HS-5 (cell line): ENCODE measurements at regions not wholly inside any gene's neighbourhood (a gene's known extent, or its start where the extent isn't known, plus 50 kb on each side); places are given as distances from the start of the nearest gene placed in this dataset.

Experiments used
- DNase-seq: peaks from one replicate; pipeline ENCODE4 v3.0.0-alpha.2; 2012; ENCODE audit warnings: low read depth

- DNase-seq: peak; percentile 92
These were observed 149.0 kb upstream of the FST start for GRCh38 chr5:53331463-53331862.

- peak; percentile 64 for DNase-seq
These were observed 147.3 kb upstream of the FST start for GRCh38 chr5:53333160-53333559.

DNA sequence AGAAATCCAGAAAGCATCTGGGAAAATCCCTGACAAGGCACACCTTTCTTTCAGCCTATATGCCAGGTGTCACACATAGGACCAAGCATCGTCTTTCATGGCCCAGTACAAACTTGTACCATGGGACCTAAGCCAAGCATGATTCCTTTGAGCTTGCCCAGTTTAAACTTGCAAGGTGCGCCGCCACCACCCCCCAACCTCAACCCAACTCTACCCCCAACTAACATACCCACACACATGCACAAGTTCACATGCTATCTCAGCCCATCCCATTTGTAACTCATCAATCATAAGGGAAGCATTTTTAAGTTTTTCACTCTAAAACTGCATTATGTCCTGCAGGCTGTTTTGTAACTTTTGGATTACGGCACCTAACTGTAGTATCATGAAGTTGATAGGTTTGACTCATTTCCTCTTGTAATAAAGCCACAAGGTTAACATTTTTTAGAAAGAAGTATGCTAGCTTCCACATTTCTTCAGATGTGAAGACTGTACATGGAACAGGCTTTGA, 145.9 kb upstream of the FST start:
- peak; percentile 74 for DNase-seq

GRCh38 chr5:53335115-53335514, 145.3 kb upstream of the FST start:
- DNase-seq: no peak

DNA sequence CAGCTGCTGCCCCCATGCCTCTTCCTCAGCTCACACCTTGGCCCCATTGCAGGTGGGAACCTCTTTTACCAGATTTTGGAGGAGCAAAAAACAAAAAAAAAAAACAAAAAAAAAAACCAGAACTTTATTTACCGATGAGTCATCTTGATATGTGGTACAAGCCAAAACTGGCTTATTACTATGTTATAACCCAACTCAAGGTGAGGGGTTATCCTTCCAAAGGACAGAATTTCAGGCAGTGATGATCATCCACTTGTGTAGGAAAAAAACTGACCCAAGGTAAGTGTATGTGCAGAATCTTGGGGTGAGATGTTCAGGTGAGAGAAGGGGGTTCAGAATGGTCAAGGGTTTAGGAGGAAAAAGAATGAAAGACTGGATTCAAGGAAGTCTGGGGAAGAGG, 142.6 kb upstream of the FST start:
- DNase-seq: no peak

DNA sequence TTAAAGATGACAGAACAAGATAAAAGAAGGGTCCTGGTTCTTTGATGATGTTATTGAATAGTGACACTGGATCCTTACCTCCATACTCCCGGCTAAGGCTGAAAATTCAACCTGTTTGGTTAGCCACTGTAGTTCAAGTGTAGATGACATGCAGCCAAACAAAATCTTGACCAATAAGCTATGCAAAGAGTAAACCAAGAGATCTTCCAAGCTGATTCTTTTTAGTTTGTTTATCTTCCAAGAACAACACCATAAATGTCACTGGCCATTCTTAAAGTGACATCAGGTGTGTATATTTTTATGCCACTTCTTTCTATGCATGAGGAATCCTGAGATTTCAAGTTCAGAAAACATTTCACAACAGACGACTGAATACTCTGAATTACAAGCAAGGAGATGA, 141.5 kb upstream of the FST start:
- DNase-seq: no peak

DNA sequence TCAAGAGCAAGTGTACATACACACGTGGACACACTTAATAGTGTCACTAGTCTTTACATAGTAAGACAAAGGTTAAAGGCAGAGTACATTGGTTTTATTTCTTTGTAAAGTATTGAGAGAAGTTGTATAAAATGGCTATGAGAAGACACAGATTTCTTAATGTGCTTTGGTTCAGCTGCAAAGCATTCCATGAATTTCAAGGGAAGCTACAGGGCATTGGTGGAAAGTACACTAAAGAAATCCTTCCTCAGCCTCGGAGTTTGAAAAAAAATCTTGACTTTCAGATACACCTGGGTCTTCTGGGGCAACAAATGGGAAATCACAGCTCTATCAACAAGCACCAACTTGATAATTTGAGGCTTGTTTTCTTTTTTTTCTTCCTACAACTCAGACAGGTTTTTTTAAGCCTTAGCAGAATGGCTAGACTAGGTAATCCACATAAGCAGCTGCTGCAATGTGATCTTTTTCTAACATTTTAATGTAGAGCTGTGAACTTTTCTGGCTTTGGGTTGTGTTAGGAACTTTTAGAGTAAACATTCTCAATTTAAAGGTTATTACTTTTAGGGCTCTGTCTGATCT, 140.4 kb upstream of the FST start:
- DNase-seq: no peak

DNA sequence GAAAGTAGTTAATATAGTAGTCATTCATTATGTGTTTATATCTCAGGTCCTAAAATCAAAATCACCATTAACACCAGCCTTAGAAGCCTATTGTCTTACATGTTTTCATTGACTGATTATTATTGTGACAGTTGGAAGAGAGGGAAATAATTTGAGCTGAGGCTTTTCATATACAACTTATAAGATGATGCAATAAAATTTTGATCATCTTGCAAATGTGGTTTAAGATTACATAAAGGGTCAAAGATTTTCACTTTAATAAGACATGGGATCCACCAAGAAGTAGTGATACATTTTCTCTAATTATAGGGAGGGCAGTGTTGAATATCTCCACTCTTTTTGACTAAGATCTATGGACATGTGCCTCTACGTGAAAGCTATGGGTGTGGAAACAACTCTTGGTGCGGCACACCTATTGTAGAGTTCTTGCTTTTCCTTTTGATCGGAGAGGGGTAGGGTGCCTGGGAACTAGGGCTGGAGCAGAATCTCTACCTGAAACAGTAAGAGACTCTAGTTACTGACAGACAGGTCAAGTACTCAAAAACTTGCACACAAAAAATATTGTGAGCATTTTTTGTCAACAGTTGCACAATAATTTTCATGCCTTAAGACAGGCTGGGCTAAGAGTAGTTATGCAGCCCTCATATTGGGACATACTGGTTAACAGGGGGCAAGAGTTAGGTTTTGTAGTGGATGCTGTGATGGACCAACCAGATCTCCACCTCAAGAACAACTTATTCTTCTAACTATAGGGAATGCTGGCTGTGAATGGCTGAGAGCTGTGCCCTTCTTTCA, 139.3 kb upstream of the FST start:
- no peak for DNase-seq

DNA sequence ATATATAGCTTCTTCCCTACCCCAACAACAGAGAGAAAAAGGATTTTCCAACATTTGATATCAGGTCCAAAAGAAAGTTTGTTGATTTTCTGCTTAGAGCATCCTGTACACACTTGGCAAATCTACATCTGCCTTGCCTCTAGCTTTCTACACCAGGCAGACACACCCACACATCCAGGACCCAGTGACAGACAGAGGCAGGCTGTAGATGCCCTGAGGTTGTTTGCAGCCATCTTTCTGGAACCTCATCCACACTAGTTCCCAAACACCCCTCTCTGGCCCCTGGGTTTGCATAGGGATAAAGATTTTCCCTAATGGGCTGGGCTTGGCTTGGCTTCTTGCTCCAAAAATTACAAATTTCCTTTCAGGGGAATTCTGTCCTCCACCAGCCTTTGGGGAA, 138.2 kb upstream of the FST start:
- no peak for DNase-seq

DNA sequence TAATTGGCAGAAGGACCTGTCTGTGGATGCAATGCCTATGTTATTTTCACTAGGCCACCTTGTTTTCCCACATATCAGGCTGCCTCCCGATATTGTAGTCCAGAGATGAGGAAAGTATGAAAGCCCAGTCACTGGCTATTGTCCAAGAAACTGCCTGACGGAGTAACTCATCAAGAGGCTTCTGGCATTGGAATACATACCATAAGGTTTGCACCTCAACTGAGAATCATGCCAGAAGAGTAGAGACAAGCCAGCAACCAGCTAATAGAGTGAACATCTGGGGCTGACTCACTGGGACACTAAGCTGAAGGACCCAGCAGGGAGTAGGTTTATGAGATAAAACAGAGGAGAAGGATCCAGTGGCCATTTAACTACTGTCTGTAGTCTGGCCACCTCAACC, 137.2 kb upstream of the FST start:
- DNase-seq: peak; percentile 97

DNA sequence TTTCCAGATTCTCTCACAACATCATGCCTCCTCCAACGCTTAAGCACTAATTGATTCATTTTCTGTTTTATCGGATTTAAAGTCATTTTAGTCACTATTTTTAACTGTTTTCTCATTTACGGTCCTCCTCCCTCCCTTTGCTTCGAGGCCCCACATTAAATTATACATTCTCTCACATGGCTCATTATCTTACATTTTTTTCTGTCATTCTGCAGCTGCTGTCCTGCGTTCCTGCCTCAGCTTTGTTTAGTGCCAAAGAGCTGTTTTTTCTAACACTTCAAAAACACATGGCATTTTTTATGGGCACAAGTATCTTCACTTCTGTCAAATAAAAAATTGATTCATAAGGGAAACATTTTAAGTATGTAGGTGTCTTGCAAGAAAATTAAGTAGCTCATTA, 130.1 kb upstream of the FST start:
- no peak for DNase-seq

DNA sequence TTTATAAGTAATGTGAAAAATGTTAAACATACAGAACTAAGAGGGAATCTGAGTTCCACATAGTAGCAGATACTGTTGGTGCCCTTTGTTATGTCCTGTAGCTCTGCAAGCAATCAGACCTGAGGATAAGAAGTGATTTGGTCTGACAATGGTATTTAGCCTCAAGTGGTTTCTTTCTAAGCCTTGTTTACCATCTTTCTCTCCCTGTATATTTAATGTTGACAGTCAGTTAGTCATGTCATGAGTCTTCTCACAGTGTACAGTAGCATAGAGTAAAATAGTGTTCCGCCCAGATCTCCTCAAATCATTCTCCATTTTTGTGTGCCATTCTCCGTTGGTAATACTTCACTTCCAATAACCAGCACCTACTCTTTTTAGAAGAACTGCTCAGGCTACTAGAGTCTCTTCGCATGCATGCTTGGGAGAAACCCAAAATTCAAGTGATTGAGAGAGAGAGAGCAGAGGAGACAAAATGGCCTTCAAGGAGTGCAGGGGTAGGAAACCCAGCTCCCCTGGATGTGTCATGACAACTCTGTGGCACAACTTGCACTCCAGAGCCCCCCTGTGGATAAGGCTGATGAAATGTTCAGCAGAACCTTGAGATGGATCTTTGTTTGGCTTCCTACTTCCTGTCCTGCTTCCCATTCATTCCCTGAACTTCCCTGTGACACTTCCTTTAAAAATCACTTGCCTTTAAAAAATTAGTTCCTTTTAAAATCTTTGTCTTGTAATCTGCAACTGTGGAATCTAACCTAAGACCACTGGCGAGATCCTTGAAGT, 129.2 kb upstream of the FST start:
- no peak for DNase-seq

- no peak for DNase-seq
These were observed 125.1 kb upstream of the FST start for GRCh38 chr5:53355316-53355715.

DNA sequence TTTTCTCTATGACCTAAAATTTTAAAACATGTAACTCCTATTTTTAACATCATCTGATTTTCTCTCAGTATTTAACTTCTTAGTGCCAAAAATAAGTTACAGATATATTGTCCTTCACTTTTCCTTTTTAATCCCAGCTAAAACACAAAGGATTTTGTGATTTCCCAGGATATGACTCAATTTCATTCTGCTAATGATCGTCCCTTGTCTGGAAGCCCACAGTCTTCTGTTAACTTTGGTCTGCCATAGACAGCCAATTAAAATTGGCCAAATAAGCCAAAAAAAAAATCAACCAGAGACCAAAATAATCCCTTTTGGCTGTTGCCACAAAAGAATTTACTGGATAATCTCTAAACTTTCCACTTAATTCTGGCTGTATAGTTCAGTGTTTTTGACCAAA, 124.5 kb upstream of the FST start:
- DNase-seq: no peak

GRCh38 chr5:53357439-53357838, 123.0 kb upstream of the FST start:
- no peak for DNase-seq

DNA sequence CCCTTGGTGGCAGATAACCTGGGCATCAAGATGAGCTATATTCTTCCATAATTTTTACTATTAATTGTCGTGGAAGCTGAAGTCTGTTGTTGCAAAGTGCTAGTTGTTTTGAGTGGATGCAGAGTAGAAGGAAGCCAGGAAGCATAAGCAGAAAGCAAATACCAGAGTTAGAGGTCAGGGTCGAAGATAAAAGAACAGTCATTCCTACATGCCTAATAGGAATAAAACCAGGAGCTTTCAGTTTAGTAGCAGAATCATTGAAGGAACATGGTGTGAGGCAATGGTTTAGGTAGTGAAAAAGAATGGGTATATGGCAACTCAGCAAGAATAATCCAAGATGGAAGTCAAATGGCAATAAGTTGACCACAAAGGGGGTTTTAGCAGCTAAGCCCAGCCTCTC, 121.6 kb upstream of the FST start:
- DNase-seq: no peak

GRCh38 chr5:53359916-53360517, 120.4 kb upstream of the FST start:
- no peak for DNase-seq

DNA sequence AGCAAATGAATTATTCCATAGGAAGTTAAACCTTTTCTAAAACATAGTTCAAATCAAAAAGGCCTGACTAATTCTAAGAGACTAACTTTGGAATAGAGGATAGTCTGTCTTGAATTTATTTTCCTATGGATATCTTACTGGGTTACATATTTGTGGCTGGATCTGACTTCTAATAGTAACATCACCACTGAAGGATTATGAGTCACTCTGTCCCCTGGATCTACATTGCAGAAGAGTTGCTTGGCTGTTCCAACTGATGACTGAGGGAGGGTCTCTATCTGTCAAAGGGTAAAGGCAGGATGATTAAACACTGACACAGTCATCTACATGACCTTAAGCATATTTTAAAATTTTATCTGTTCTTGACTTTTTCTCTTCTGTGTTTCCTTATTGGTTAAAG, 119.6 kb upstream of the FST start:
- DNase-seq: peak; percentile 96

DNA sequence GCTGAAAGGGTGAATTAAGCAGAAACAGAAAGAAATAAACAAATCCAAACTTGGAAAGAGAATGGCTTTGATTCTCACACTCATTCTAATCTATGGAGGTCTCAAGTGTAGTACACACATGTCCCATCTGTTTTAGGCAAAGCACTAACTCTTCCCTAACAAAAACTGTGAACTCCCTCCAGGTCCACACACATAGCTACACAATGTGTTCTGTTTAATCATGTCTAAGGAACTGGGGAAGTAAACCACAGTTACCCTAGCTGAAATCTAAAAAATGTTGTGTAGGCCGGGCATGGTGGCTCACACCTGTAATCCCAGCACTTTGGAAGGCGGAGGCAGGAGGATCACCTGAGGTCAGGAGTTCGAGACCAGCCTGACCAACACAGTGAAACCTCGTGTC, 118.7 kb upstream of the FST start:
- no peak for DNase-seq

- DNase-seq: peak; percentile 100
These were observed 117.9 kb upstream of the FST start for GRCh38 chr5:53362521-53362941.

- no peak for DNase-seq
These were observed 116.4 kb upstream of the FST start for GRCh38 chr5:53364061-53364460.

DNA sequence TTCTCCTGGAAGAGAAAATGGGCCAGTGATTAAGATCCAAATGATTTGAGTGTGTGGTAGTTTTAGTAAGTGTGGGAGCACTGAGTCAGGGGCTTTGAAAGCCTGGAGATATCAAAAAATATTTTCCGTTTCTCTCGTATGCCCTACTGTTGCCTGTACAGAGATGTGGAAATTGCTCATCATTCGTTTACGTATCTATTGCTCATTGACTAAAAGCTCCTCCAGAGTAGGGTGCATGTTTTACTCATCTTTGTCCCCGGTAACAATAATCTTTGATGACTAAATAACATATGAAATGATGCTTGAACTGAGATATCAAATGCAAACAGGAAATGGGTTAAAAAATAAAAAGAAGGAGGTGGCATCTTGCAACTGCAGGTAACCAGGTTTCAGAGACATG, 114.2 kb upstream of the FST start:
- no peak for DNase-seq

GRCh38 chr5:53367727-53368126, 112.7 kb upstream of the FST start:
- no peak for DNase-seq
